OCI-LY3 (cell line): ENCODE measurements at regions not wholly inside any gene's neighbourhood (a gene's known extent, or its start where the extent isn't known, plus 50 kb on each side); places are given as distances from the start of the nearest gene placed in this dataset.

Source experiments
- H2AFZ ChIP-seq: fragments of 200-600, 300-600 bp; shearing (Covaris generic); 2 replicates; pipeline ENCODE4 v1.6.0; 2014; ENCODE audit warnings: antibody characterized with exemption, low read depth, low read length
- H3K27ac ChIP-seq: fragments of 200-600, 300-600 bp; sonication (generic); 2 replicates; pipeline ENCODE4 v1.5.1; 2014; ENCODE audit warnings: mild to moderate bottlenecking, low read length, moderate library complexity, mixed read lengths
- H3K27me3 ChIP-seq: fragments of 200-600, 300-600 bp; sonication (generic); 2 replicates; pipeline ENCODE4 v1.6.1; 2014; ENCODE audit warnings: low read depth, low read length, mixed read lengths
- H3K36me3 ChIP-seq: fragments of 200-600, 300-600 bp; sonication (generic); replicated peaks from 2 replicates; pipeline ENCODE3; 2014; ENCODE audit warnings: low read depth, low read length, mixed read lengths
- H3K4me1 ChIP-seq: fragments of 300-600, 200-600 bp; sonication (generic); 2 replicates; pipeline ENCODE4 v1.6.1; 2014; ENCODE audit warnings: low read length, mixed read lengths
- H3K4me2 ChIP-seq: fragments of 200-600, 300-600 bp; sonication (generic); 2 replicates; pipeline ENCODE4 v1.6.1; 2014; ENCODE audit warnings: low read length, mixed read lengths
- H3K4me3 ChIP-seq: fragments of 300-600, 200-600 bp; sonication (generic); 2 replicates; pipeline ENCODE4 v1.5.1; 2014; ENCODE audit warnings: antibody characterized with exemption, mild to moderate bottlenecking, low read length, moderate library complexity
- H3K79me2 ChIP-seq: fragments of 300-600, 200-600 bp; shearing (Covaris generic); 2 replicates; pipeline ENCODE4 v1.6.1; 2014; ENCODE audit warnings: mild to moderate bottlenecking, low read length, mixed read lengths
- H3K9ac ChIP-seq: fragments of 300-600, 200-600 bp; shearing (Covaris generic); 2 replicates; pipeline ENCODE4 v1.6.0; 2014; ENCODE audit warnings: mild to moderate bottlenecking, low read length, moderate library complexity
- H3K9me3 ChIP-seq: fragments of 200-600, 300-600 bp; shearing (Covaris generic); 2 replicates; pipeline ENCODE4 v1.6.1; 2014; ENCODE audit warnings: low read length, mixed read lengths; ENCODE audit not compliant: insufficient read depth
- H4K20me1 ChIP-seq: fragments of 200-600, 300-600 bp; sonication (generic); 2 replicates; pipeline ENCODE4 v1.6.1; 2016; ENCODE audit warnings: low read length, mixed read lengths; ENCODE audit not compliant: insufficient read depth
- CTCF ChIP-seq: fragments of 200-600, 300-600 bp; sonication (generic); IDR thresholded peaks from 2 replicates; pipeline ENCODE4 v1.5.1; 2014; ENCODE audit warnings: antibody characterized with exemption, low read length, low read depth
- EZH2phosphoT487 ChIP-seq: fragments of 200-600 bp; shearing (Covaris generic); IDR thresholded peaks from 2 replicates; pipeline ENCODE4 v1.6.1; 2018; ENCODE audit warnings: antibody characterized with exemption, mixed run types, low read depth

- TF ChIP-seq EZH2phosphoT487 (no peak), CTCF (no peak)
Measured at GRCh38 chr2:226234187-226234586, 565.4 kb downstream of the IRS1 start.

GRCh38 chr2:226233388-226233787, 566.2 kb downstream of the IRS1 start:
- H3K27ac ChIP-seq: no peak overlapping the region
- no peaks in the 10 kb centered on the region for H3K36me3 ChIP-seq
- H2AFZ ChIP-seq: no peak overlapping the region
- TF ChIP-seq EZH2phosphoT487 (no peak), CTCF (no peak)
- H4K20me1 ChIP-seq: no peaks in the 10 kb centered on the region
- H3K27me3 ChIP-seq: no peaks in the 10 kb centered on the region
- H3K79me2 ChIP-seq: no peaks in the 10 kb centered on the region
- H3K9me3 ChIP-seq: no peaks in the 10 kb centered on the region
- no peak overlapping the region for H3K4me3 ChIP-seq
- H3K4me2 ChIP-seq: no peak overlapping the region
- H3K4me1 ChIP-seq: no peaks in the 10 kb centered on the region
- no peak overlapping the region for H3K9ac ChIP-seq

More at GRCh38 chr2:226234187-226234586, 565.4 kb downstream of the IRS1 start:
- H3K27ac ChIP-seq: no peak overlapping the region
- H3K27me3 ChIP-seq: no peaks in the 10 kb centered on the region
- no peak overlapping the region for H2AFZ ChIP-seq
- H4K20me1 ChIP-seq: no peaks in the 10 kb centered on the region
- H3K79me2 ChIP-seq: no peaks in the 10 kb centered on the region
- H3K4me3 ChIP-seq: no peak overlapping the region
- no peaks in the 10 kb centered on the region for H3K36me3 ChIP-seq
- H3K4me1 ChIP-seq: no peaks in the 10 kb centered on the region
- H3K9me3 ChIP-seq: no peaks in the 10 kb centered on the region
- H3K9ac ChIP-seq: no peak overlapping the region
- no peak overlapping the region for H3K4me2 ChIP-seq

GRCh38 chr2:226228080-226228479, 571.5 kb downstream of the IRS1 start:
- Histone ChIP-seq H3K9ac (no peak overlapping the region), H3K4me3 (no peak overlapping the region), H3K4me2 (no peak overlapping the region), H3K9me3 (no peaks in the 10 kb centered on the region), H3K27ac (no peak overlapping the region), H3K4me1 (no peaks in the 10 kb centered on the region), H3K79me2 (no peaks in the 10 kb centered on the region), H3K27me3 (no peaks in the 10 kb centered on the region), H3K36me3 (no peaks in the 10 kb centered on the region), H2AFZ (no peak overlapping the region), H4K20me1 (no peaks in the 10 kb centered on the region)
- TF ChIP-seq CTCF (no peak), EZH2phosphoT487 (no peak)

GRCh38 chr2:226227341-226227740, 572.3 kb downstream of the IRS1 start:
- H3K4me2 ChIP-seq: no peak overlapping the region
- H3K79me2 ChIP-seq: no peaks in the 10 kb centered on the region
- H3K9me3 ChIP-seq: no peaks in the 10 kb centered on the region
- H3K27me3 ChIP-seq: no peaks in the 10 kb centered on the region
- no peak overlapping the region for H3K4me3 ChIP-seq
- H3K9ac ChIP-seq: no peak overlapping the region
- H4K20me1 ChIP-seq: no peaks in the 10 kb centered on the region
- no peak for TF ChIP-seq EZH2phosphoT487
- TF ChIP-seq CTCF: no peak
- no peak overlapping the region for H2AFZ ChIP-seq
- H3K4me1 ChIP-seq: no peaks in the 10 kb centered on the region
- H3K36me3 ChIP-seq: no peaks in the 10 kb centered on the region
- no peak overlapping the region for H3K27ac ChIP-seq
